Ramos (cell line): ENCODE measurements at regions not wholly inside any gene's neighbourhood (a gene's known extent, or its start where the extent isn't known, plus 50 kb on each side); places are given as distances from the start of the nearest gene placed in this dataset.
"Not testable (repeated sequence)": the region's sequence is repeated elsewhere in the genome, so short reads cannot be mapped to it uniquely, and the experiment has no call there.

ENCODE experiments used
- in situ Hi-C: fragments of 300-500 bp; cut with MboI; formaldehyde crosslinking; loops from one replicate; pipeline ENCODE4 v1.14.3; 2022; ENCODE audit warnings: low sequenced_read_pairs; ENCODE audit not compliant: unreplicated experiment

GRCh38 chr15:70579766-70580165 lies 183.6 kb downstream of the UACA start:
- in situ Hi-C loops, result no loop called here

- in situ Hi-C loops, result no loop called here
Measured at GRCh38 chr15:70578196-70578595, 185.2 kb downstream of the UACA start.

- in situ Hi-C loops, result no loop called here
Measured at GRCh38 chr15:70576696-70577095, 186.7 kb downstream of the UACA start.

GRCh38 chr15:70576276-70576675 lies 187.1 kb downstream of the UACA start:
- in situ Hi-C loops, result no loop called here

- in situ Hi-C loops, result no loop called here
Measured at GRCh38 chr15:70575231-70576226, 187.8 kb downstream of the UACA start.

- in situ Hi-C loops, result not testable (repeated sequence)
Measured at GRCh38 chr15:70574325-70574724, 189.0 kb downstream of the UACA start.

GRCh38 chr15:70573121-70573850 lies 190.1 kb downstream of the UACA start:
- in situ Hi-C loops, result no loop called here

GRCh38 chr15:70569714-70570231 lies 193.6 kb downstream of the UACA start:
- in situ Hi-C loops, result no loop called here

- in situ Hi-C loops, result no loop called here
Measured at GRCh38 chr15:70569091-70569713, 194.2 kb downstream of the UACA start.

- in situ Hi-C loops, result no loop called here
Measured at GRCh38 chr15:70566989-70567388, 196.4 kb downstream of the UACA start.

GRCh38 chr15:70566047-70566835 lies 197.1 kb downstream of the UACA start:
- in situ Hi-C loops, result no loop called here

- in situ Hi-C loops, result no loop called here
Measured at GRCh38 chr15:70563561-70564095, 199.7 kb downstream of the UACA start.

- in situ Hi-C loops, result no loop called here
Measured at GRCh38 chr15:70562906-70563305, 200.5 kb downstream of the UACA start.

GRCh38 chr15:70561885-70562284 lies 201.5 kb downstream of the UACA start:
- in situ Hi-C loops, result no loop called here

- in situ Hi-C loops, result no loop called here
Measured at GRCh38 chr15:70560617-70561328, 202.6 kb downstream of the UACA start.

GRCh38 chr15:70559265-70560239 lies 203.8 kb downstream of the UACA start:
- in situ Hi-C loops, result no loop called here

- in situ Hi-C loops, result no loop called here
Measured at GRCh38 chr15:70558406-70559264, 204.7 kb downstream of the UACA start.
